Hematopoietic multipotent progenitor cell treated with erythropoietin and hydrocortisone succinate and interleukin-3 and kit ligand, for 8 days (in vitro differentiated cells): ENCODE measurements at regions not wholly inside any gene's neighbourhood (a gene's known extent, or its start where the extent isn't known, plus 50 kb on each side); places are given as distances from the start of the nearest gene placed in this dataset.

Experiments
- DNase-seq: peaks from one replicate; pipeline ENCODE4 v3.0.0-alpha.2; 2015

- DNase-seq = no peak
Observed at GRCh38 chr4:62865261-62865660, 1544.0 kb downstream of the TECRL start.

GRCh38 chr4:62849696-62850095 lies 1559.6 kb downstream of the TECRL start:
- no peak for DNase-seq

DNA sequence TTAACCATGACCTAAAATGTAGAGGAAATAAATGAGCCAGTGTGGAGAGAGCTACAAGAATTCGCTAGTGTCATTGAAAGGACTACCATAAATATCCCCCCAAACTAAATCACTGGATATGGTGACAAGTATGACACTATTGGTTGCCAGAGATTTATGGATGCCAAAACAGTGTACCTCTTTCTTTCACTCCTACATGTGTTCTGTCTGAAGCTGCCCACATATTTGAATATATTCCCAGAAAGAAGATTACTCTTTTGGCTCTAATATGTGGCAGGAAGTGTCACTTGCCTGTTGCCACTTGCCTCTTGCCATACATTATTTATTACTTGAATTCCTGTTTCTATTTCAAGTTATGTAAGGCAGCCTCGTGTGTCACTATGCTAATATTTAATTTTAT lies 1573.6 kb downstream of the TECRL start:
- no peak for DNase-seq

DNA sequence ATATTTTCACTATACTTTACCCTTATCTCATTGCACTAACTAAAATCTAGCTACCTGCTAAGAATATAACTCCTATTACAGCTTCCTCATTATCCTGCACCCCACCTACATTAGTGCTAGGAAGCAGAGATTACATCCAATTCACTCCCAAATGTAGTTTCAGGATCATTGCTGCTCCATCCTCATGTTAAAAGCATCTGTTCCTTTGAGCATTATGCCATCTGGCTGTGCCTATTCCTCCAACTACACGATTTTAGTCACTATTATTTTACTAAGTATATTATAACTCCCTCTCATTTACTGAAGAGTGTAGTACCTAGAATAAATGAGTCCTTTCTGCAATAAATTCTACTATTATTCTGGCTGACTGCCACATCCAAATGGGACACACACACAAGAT lies 1586.9 kb downstream of the TECRL start:
- DNase-seq = no peak

GRCh38 chr4:62816566-62816965 lies 1592.7 kb downstream of the TECRL start:
- no peak for DNase-seq

DNA sequence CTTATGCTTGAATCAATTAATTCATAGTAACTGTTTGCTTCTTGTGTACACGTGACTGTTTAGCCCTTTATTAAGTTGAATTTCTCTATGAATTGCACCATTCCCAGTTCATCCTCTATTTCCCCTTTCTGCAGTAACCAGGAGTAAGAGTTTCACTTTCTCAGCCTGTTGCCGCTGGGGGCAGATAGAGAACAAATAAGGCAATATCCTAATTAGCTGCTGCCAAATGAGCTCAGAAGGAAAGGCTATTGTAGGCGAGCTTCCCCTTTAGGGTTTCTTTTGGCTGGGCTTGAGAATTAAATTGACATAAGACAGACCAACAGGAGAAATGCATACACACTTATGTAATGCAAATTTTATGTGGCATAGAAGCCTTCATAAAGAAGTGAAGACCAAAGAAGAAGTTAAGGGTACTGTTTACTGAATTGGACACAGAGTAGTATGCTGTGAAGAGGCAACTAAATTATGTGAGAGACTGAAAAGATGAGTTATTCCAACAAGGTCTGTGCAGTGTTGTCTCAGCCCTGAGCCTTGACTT lies 1594.7 kb downstream of the TECRL start:
- DNase-seq = no peak

DNA sequence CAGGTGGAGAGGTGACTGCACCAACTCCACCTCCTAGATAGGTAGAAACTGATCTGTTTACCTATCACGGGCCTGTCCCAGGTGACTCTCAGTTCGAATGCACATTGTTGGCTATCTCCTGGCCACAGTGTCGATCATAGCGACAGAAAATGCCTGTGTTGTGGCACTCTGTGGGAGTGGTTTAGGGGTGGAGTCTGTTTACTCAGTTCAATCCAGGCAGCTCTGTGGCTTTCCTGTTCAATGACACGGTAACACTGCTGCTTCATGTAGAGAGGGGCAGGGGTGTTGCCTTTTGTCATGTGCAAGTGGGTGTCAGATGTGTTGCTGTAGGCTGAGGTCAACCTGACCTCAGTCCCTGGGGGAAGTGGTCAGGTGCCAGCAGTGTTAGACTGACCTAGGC lies 1602.4 kb downstream of the TECRL start:
- DNase-seq = no peak

DNA sequence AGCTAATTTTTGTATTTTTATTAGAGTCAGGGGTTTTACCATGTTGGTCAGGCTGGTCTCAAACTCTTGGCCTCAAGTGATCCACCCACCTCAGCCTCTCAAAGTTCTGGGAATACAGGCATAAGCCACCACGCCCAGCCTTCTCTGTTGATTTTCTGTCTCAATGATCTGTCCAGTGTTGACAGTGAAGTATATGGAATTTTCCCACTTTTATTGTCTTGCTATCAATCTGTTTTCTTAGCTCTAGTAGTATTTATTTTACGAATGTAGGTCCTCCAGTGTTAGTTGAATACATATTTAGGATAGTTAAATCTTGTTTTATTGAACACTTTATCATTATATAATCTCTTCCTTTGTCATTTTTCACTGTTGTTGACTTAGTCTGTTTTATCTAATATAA lies 1603.9 kb downstream of the ADGRL3 start:
- DNase-seq = no peak

DNA sequence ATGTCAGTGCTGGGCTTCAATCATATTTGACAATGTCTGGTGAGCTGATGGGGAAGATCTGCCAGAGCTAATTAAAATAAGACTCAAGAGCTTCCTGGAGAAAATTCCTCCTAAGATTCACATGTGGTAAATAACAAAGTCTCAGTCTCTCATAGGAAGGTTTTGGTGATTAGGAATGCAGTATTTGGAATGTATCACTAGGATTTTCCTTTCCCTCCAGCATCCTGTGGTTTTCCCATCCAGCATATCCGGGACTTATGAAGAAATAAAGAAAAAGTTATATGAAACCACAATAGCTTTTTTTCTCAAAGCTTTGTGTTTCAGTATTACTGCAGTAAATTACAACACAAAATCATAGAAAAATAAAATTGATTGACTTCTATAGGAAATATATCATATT lies 1597.1 kb downstream of the ADGRL3 start:
- DNase-seq = no peak

DNA sequence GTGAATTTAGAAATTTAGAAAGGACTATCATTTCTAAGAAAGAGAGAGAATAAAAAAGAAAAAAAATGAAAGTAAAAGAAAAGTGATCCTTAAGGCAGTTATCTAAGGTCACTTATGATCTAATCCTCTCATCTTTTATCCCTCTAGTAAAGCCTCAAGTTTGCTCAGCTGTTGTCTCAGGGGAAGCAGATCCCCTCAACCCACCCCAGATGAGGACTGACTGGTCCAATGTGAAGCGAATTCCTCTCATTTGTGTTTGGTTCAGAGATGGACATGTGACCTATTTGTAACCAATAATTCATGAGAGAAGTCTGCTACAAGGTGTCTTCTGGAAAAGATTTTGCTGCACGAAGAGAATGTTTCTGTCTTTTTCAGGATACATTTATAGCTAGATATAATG lies 1591.3 kb downstream of the ADGRL3 start:
- DNase-seq = no peak

- no peak for DNase-seq
Observed at GRCh38 chr4:62771983-62772557, 1571.9 kb downstream of the ADGRL3 start.

- DNase-seq = no peak
Observed at GRCh38 chr4:62740296-62740695, 1540.2 kb downstream of the ADGRL3 start.

DNA sequence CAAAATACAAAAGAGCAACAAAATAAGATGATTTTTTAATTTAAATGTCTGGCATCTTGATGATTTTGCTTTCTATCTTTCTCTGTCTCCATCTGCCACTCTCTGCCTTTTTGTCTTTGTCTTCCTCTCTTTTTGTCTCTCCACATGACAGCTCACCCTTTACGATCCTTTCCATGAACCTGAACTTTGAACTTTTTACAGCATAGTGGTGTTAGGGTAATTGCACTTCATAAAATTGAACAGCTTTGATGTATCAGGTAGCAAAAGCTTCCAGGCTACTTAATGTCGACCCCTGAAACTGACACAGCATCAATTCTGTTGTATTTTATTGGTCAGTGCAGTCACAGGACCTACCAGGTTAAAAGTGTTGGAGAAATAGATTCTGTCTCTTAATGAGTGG lies 1517.0 kb downstream of the ADGRL3 start:
- no peak for DNase-seq

DNA sequence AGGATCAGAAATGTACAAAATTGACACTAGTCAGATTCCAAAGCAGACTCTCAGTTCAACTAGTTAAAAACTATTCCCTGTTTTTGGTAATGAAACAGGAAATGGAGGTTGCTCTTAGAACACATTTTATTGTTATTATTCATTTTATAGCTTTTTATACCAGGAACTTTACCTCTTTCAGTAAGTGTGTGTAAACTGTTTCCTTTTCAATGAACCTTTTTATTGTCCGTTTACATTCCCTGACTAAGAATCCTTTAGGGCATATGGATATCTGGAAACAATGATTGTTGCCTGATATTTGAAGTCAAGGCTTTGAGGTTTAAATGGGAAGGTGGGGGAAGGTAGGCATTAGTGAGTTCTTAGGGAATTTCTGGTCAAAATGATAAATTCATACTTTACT lies 1511.4 kb downstream of the ADGRL3 start:
- no peak for DNase-seq

DNA sequence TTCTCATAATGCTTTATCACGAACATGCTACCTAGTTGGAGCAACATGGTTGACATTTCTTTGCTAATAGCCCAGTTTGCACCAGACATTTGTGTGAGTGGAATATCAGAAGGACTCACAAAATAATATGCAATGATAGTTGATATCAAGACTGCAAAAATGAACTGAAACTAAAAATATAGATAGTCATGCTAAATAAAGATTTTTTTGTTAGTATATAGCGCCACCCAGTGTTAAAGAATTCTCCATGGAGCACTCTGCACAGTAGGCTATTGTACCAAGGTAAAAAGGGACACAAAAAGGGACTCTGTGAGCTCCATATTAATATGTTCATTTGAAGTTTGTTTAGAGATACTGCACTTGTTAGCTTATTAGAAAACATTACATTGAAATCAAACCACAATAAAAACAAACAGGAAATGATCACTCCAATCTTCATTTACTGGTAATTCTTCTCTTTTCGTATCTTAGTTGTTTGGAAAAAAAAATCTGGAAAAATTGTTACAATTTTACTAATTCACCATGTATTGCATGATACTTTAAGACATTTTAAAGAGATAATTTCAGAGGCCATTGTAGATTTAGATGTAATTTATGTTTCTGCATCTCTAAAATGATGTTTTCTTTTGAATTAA lies 1509.6 kb downstream of the ADGRL3 start:
- peak; percentile 42 for DNase-seq

- no peak for DNase-seq
Observed at GRCh38 chr4:62706423-62706822, 1506.3 kb downstream of the ADGRL3 start.

- no peak for DNase-seq
Observed at GRCh38 chr4:62683799-62684566, 1483.9 kb downstream of the ADGRL3 start.

GRCh38 chr4:62676962-62677361 lies 1476.8 kb downstream of the ADGRL3 start:
- no peak for DNase-seq

DNA sequence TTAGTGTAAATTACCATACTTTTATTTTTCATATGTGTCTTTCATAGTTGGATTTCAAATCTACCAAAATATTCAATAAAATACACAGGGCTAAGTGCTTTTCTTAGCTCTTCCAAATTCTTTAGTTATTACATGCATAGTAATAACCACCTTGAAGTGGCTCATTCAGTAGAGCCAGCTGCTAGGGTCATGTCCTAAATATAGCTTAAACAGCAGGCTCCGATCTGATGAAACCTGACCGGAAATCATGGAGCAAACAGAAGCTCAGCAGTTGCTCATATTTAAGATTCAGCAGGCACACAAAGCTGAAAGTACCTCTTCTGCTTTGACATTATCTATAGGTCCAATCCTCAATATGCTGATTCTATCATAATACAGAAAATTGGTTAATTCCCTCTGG lies 1470.4 kb downstream of the ADGRL3 start:
- no peak for DNase-seq

DNA sequence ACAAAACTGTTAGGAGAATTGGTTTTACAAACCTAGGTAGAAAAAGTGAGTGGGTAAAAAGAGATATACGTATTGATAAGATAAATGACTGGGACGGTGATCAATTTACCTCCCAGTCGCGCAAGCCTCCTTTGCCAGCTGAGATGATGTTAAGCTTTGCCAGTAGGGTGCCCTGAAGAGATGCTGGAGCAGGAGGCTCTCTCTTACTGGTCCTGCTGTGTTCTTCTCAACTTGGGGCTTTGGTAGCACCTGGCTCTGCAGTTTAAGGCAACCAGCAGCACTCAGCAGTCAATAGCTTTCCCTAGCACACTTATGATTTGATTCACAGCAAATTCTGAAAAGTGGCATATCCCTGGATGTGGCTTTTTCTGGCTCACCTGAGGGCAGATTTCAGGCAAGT lies 1461.7 kb downstream of the ADGRL3 start:
- DNase-seq = no peak

- no peak for DNase-seq
Observed at GRCh38 chr4:62656006-62656405, 1455.9 kb downstream of the ADGRL3 start.

DNA sequence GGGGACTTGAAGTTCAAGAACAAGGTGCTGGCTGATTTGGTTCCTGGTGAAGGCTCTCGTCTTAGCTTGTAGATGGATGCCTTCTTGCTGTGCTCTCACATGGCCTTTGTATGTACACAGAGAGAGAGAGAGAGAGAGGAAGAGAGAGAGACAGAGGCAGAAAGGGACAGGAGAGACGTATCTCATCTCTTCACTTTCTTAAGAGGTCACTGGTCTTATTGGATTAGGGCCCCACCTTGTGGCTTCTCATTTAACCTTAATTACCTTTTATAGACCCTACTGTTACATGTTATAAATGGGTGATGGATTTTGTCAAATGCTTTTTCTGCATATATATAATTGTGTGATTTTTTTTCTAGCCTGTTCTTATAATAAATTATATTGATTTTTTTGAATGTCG lies 1444.2 kb downstream of the ADGRL3 start:
- DNase-seq = peak; percentile 41

DNA sequence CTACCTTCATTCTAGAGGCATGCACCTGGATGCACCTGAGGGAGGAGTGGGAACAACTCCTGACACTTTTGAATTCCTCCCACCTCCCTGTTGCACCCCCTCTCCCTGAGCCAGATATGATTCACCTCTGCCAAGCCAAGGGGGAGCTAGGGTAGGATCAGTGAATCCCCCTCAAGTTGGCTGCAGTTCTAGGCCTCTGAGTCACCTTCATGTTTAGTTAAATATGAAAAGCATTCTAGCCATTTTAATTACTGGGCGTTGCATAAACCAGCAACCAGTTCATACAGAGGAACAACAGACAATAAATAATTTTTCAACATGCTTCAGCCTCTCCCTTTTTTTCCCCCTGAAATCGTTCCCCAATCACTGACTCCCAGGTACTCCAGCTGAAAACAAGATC lies 1440.2 kb downstream of the ADGRL3 start:
- no peak for DNase-seq

DNA sequence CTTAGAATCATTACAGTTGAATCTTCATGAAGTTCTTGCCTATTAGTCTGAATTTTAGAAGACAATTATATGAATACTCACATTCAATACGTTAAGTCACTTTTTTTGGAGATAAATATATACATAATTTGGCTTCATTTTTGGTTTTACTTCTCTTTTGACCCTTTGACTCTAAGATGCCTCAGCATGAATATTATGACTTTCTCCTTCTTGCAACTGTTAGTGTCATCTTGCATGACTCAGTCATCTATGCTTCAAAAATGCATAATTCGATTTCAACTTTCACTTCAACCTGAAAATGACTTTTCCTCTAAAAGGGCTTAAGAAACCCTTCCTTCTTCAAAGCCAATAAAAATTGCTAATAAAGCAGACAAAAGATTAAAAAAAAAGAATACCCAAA lies 1427.5 kb downstream of the ADGRL3 start:
- no peak for DNase-seq
